Upper lobe of right lung (tissue), 1 donor: ENCODE measurements at regions not wholly inside any gene's neighbourhood (a gene's known extent, or its start where the extent isn't known, plus 50 kb on each side); places are given as distances from the start of the nearest gene placed in this dataset.

Experiments used
- ATAC-seq: fragments of 200-7000 bp; cut with Tn5 transposase; one replicate; pipeline ENCODE4 v1.9.1; 2020; ENCODE audit warnings: mild to moderate bottlenecking, moderate library complexity
- DNase-seq: peaks from one replicate; pipeline ENCODE4 v3.0.0-alpha.2; 2020
- H3K27ac ChIP-seq: fragments of 200-600 bp; one replicate; pipeline ENCODE4 v1.8.0; 2022
- H3K27me3 ChIP-seq: fragments of 200-600 bp; one replicate; pipeline ENCODE4 v1.8.0; 2022; ENCODE audit warnings: mild to moderate bottlenecking
- H3K36me3 ChIP-seq: fragments of 200-600 bp; one replicate; pipeline ENCODE4 v1.8.0; 2022
- H3K4me1 ChIP-seq: fragments of 200-600 bp; one replicate; pipeline ENCODE4 v1.8.0; 2022
- H3K4me3 ChIP-seq: fragments of 200-600 bp; one replicate; pipeline ENCODE4 v1.8.0; 2022; ENCODE audit warnings: mild to moderate bottlenecking
- H3K9me3 ChIP-seq: fragments of 200-600 bp; one replicate; pipeline ENCODE4 v1.8.0; 2022
- CTCF ChIP-seq: fragments of 200-600 bp; IDR thresholded peaks from one replicate; pipeline ENCODE4 v1.8.0; 2022; ENCODE audit warnings: antibody characterized with exemption
- intact Hi-C: fragments of 100-400 bp; cut with DNase I; formaldehyde crosslinking; loops from one replicate; pipeline ENCODE4 v1.11.0; 2022
- donor health status: DM: no; HTN: yes; CAD: no; lungs with severe emphysema.

- no peak overlapping the region for H3K27ac ChIP-seq
- no peaks in the 10 kb centered on the region for H3K36me3 ChIP-seq
- intact Hi-C loops, result no loop called here
- peaks cover 4% of the 10 kb centered on the region for H3K27me3 ChIP-seq
- DNase-seq (no peak), ATAC-seq (no peak)
- H3K4me3 ChIP-seq, result no peak overlapping the region
- H3K9me3 ChIP-seq, result no peaks in the 10 kb centered on the region
- H3K4me1 ChIP-seq, result no peaks in the 10 kb centered on the region
- no peak for TF ChIP-seq CTCF
These were observed 129.6 kb upstream of the COPS8 start for GRCh38 chr2:236956031-236956618.

DNA sequence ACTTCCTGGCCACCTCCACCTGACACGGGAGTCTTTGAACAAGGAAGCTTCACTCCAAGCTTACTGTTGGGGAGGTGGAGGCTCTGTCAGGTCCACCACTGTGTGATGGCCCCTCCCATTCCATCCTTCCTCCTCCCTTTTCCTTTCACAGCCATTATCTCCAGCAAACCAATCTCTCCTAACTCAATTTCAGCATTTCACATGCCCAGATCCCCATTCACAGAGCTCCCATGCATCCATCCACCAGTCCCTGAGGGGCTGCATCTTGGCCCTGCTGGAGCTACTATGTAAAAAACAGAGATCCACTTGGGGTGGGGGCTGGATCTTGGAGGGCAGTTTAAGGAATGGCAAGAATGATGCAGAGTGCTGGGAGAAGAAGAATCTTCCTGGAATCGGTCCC lies 129.0 kb upstream of the COPS8 start:
- no peaks in the 10 kb centered on the region for H3K9me3 ChIP-seq
- H3K27me3 ChIP-seq, result peaks cover 4% of the 10 kb centered on the region
- H3K27ac ChIP-seq, result no peak overlapping the region
- intact Hi-C loops, result no loop called here
- TF ChIP-seq CTCF, result no peak
- no peak for DNase-seq
- H3K36me3 ChIP-seq, result no peaks in the 10 kb centered on the region
- no peak for ATAC-seq
- no peak overlapping the region for H3K4me3 ChIP-seq
- no peaks in the 10 kb centered on the region for H3K4me1 ChIP-seq

GRCh38 chr2:236959036-236959435 lies 126.7 kb upstream of the COPS8 start:
- Histone ChIP-seq H3K9me3 (no peaks in the 10 kb centered on the region), H3K27me3 (peaks cover 4% of the 10 kb centered on the region), H3K36me3 (no peaks in the 10 kb centered on the region), H3K4me3 (no peak overlapping the region), H3K4me1 (no peaks in the 10 kb centered on the region), H3K27ac (no peak overlapping the region)
- DNase-seq (no peak), ATAC-seq (no peak)
- no peak for TF ChIP-seq CTCF
- intact Hi-C loops, result no loop called here

- Histone ChIP-seq H3K27ac (no peak overlapping the region), H3K27me3 (peaks cover 4% of the 10 kb centered on the region), H3K9me3 (no peaks in the 10 kb centered on the region), H3K36me3 (no peaks in the 10 kb centered on the region), H3K4me3 (no peak overlapping the region), H3K4me1 (no peaks in the 10 kb centered on the region)
- no peak for DNase-seq
- TF ChIP-seq CTCF, result no peak
- intact Hi-C loops, result no loop called here
- ATAC-seq, result peak; percentile 20
These were observed 125.8 kb upstream of the COPS8 start for GRCh38 chr2:236959876-236960275.

- H3K4me1 ChIP-seq, result no peaks in the 10 kb centered on the region
- intact Hi-C loops, result no loop called here
- no peaks in the 10 kb centered on the region for H3K9me3 ChIP-seq
- ATAC-seq (no peak), DNase-seq (no peak)
- no peak overlapping the region for H3K27ac ChIP-seq
- no peaks in the 10 kb centered on the region for H3K36me3 ChIP-seq
- TF ChIP-seq CTCF, result no peak
- H3K4me3 ChIP-seq, result no peak overlapping the region
- peaks cover 4% of the 10 kb centered on the region for H3K27me3 ChIP-seq
These were observed 125.2 kb upstream of the COPS8 start for GRCh38 chr2:236960531-236960930.

GRCh38 chr2:236962816-236963215 lies 122.9 kb upstream of the COPS8 start:
- Histone ChIP-seq H3K36me3 (no peaks in the 10 kb centered on the region), H3K27me3 (peaks cover 3% of the 10 kb centered on the region), H3K27ac (no peak overlapping the region), H3K4me1 (no peaks in the 10 kb centered on the region), H3K9me3 (no peaks in the 10 kb centered on the region), H3K4me3 (no peak overlapping the region)
- DNase-seq, result no peak
- intact Hi-C loops, result no loop called here
- no peak for ATAC-seq
- no peak for TF ChIP-seq CTCF
